ENCODE measurements at regions not wholly inside any gene's neighbourhood (a gene's known extent, or its start where the extent isn't known, plus 50 kb on each side); places are given as distances from the start of the nearest gene placed in this dataset.

DNA sequence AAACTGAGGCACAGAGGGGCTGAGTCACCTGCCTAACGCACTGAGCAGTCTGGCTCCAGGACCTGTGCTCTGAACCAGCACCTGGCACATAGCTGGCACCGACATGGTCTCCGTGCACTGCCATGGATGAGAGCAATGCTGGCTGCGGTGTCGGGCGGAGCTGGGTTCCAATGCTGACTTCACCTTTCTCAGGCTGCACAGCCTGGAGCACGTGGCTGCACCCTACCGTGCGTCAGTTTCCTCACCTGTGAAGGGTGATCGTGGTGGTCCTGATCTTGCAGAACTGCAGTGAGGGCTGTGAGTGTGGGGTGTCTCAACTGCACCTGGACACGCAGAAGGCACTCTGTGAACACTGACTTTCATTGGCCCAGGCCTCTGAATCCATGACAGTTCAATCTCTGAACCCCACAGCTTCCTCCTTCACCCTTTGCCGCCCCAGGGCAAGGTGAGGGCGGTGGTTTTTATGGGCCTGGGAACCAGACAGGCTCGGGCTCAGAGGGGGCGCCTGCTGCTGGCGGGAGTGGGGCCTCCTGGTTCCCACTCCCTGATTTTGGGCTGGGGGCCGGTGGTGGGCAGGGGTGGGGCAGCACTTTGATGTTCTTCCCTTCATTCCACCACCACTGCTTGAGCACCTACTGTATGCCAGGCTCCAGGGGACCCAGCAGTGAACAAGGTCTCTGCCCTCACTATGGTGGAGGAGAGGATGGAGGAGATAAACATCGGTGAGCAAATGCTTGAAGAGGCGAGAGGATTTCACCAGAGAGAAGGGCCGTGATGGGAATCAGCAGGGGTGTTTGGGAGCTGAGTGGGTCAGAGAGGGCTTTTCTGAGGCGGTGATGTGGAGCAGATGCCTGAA, 102.9 kb downstream of the CEBPB start (continued):
- TF ChIP-seq CBX8 (IDR thresholded peaks at IDR 0.05; ENCODE audit: borderline replicate concordance, extremely low read depth, low read depth, low read length, poor library complexity, severe bottlenecking) (no peak), ZNF507 (tag; conservative IDR thresholded peaks at IDR 0.05) (no peak), GABPA (tag; conservative IDR thresholded peaks at IDR 0.05; ENCODE audit: low read depth) (no peak), SP2 (IDR thresholded peaks at IDR 0.05; ENCODE audit: extremely low read depth, low read depth, low read length, poor library complexity, severe bottlenecking) (no peak), NR1H2 (CRISPR knock-in tag; IDR thresholded peaks at IDR 0.05) (no peak), TBP (optimal IDR thresholded peaks at IDR 0.05; ENCODE audit: low read depth, low read length) (no peak), E2F6 (IDR thresholded peaks at IDR 0.05; ENCODE audit: borderline replicate concordance in 1 of 2, extremely low read depth in 1 of 2, insufficient read depth in 1 of 2, insufficient read length in 1 of 2, low read depth in 1 of 2, low read length in 1 of 2, poor library complexity in 1 of 2, severe bottlenecking in 1 of 2) (peak; percentile 12 to 19), MGA (IDR thresholded peaks at IDR 0.05) (peak; percentile 5), FOXK1 (CRISPR knock-in tag; IDR thresholded peaks at IDR 0.05; ENCODE audit: borderline replicate concordance) (no peak)

All from K562 (cell line).